Hepatocyte (in vitro differentiated cells): ENCODE measurements at regions not wholly inside any gene's neighbourhood (a gene's known extent, or its start where the extent isn't known, plus 50 kb on each side); places are given as distances from the start of the nearest gene placed in this dataset.

ENCODE experiments used
- DNase-seq: peaks from one replicate; pipeline ENCODE4 v3.0.0-alpha.2; 2016; ENCODE audit warnings: low spot score
- H2AFZ ChIP-seq: fragments of 200-600 bp; sonication (generic); 2 replicates; pipeline ENCODE4 v1.6.0; 2016; ENCODE audit warnings: antibody characterized with exemption, mild to moderate bottlenecking
- H3K27ac ChIP-seq: fragments of 200-600 bp; sonication (generic); 2 replicates; pipeline ENCODE4 v1.5.1; 2016; ENCODE audit warnings: mild to moderate bottlenecking
- H3K27me3 ChIP-seq: fragments of 200-600 bp; sonication (generic); 2 replicates; pipeline ENCODE4 v1.6.1; 2016
- H3K36me3 ChIP-seq: fragments of 200-600 bp; sonication (generic); replicated peaks from 2 replicates; pipeline ENCODE4 v1.5.1; 2016; ENCODE audit warnings: low read depth; ENCODE audit not compliant: insufficient read depth
- H3K4me1 ChIP-seq: fragments of 200-600 bp; sonication (generic); 2 replicates; pipeline ENCODE4 v1.5.1; 2016; ENCODE audit warnings: mild to moderate bottlenecking, moderate library complexity; ENCODE audit not compliant: insufficient read depth
- H3K4me2 ChIP-seq: fragments of 200-600 bp; sonication (generic); 2 replicates; pipeline ENCODE4 v1.6.0; 2016
- H3K4me3 ChIP-seq: fragments of 200-600 bp; sonication (generic); 2 replicates; pipeline ENCODE4 v1.5.1; 2016; ENCODE audit warnings: mild to moderate bottlenecking
- H3K79me2 ChIP-seq: fragments of 200-600 bp; sonication (generic); 2 replicates; pipeline ENCODE4 v1.6.0; 2017; ENCODE audit warnings: mild to moderate bottlenecking
- H3K9me2 ChIP-seq: fragments of 200-600 bp; sonication (generic); replicated peaks from 2 replicates; pipeline ENCODE4 v1.6.0; 2017; ENCODE audit warnings: mild to moderate bottlenecking; ENCODE audit not compliant: insufficient read depth
- H3K9me3 ChIP-seq: fragments of 200-600 bp; sonication (generic); 2 replicates; pipeline ENCODE4 v1.5.1; 2016; ENCODE audit warnings: low read depth, mild to moderate bottlenecking
- H4K20me1 ChIP-seq: fragments of 200-600 bp; sonication (generic); 2 replicates; pipeline ENCODE4 v1.6.0; 2016; ENCODE audit warnings: mild to moderate bottlenecking; ENCODE audit not compliant: insufficient read depth, poor library complexity, severe bottlenecking
- CTCF ChIP-seq: fragments of 200-600 bp; sonication (generic); IDR thresholded peaks from 2 replicates; pipeline ENCODE4 v1.5.1; 2016; ENCODE audit warnings: antibody characterized with exemption, mild to moderate bottlenecking; ENCODE audit not compliant: poor library complexity
- EZH2 ChIP-seq: fragments of 200-600 bp; sonication (generic); IDR thresholded peaks from 2 replicates; pipeline ENCODE4 v1.6.1; 2016; ENCODE audit warnings: antibody characterized with exemption, mild to moderate bottlenecking, borderline replicate concordance
- EZH2phosphoT487 ChIP-seq: fragments of 200-600 bp; sonication (generic); IDR thresholded peaks from one replicate; pipeline ENCODE4 v1.6.1; 2018; ENCODE audit warnings: antibody characterized with exemption, mild to moderate bottlenecking, low read depth, moderate library complexity; ENCODE audit not compliant: unreplicated experiment, severe bottlenecking
- WGBS: methylation state at CpG from one replicate; pipeline ENCODE4 v1.1.6; 2016; ENCODE audit warnings: low lambda C conversion rate; ENCODE audit errors: missing lambda C conversion rate; 5-methylcytosine and 5-hydroxymethylcytosine counted together

GRCh38 chr6:74942130-74942529 lies 263.7 kb downstream of the COL12A1 start:
- H4K20me1 ChIP-seq: no peaks in the 10 kb centered on the region
- no peaks in the 10 kb centered on the region for H3K9me3 ChIP-seq
- no peaks in the 10 kb centered on the region for H3K9me2 ChIP-seq
- H3K36me3 ChIP-seq: no peaks in the 10 kb centered on the region
- TF ChIP-seq CTCF (no peak), EZH2 (no peak)
- no peak for DNase-seq
- no peak overlapping the region for H3K4me3 ChIP-seq
- no peak overlapping the region for H3K4me2 ChIP-seq
- H3K27me3 ChIP-seq: no peaks in the 10 kb centered on the region
- H3K27ac ChIP-seq: no peak overlapping the region
- H3K79me2 ChIP-seq: no peaks in the 10 kb centered on the region
- 67% methylated on average over 3 of the region's 3 CpGs for WGBS
- no peak overlapping the region for H2AFZ ChIP-seq
- no peaks in the 10 kb centered on the region for H3K4me1 ChIP-seq

- WGBS: 58% methylated on average over 1 of the region's 1 CpG
- Histone ChIP-seq H3K4me3 (no peak overlapping the region), H3K27me3 (no peaks in the 10 kb centered on the region), H3K79me2 (no peaks in the 10 kb centered on the region), H3K27ac (no peak overlapping the region), H2AFZ (no peak overlapping the region), H3K9me2 (no peaks in the 10 kb centered on the region), H4K20me1 (no peaks in the 10 kb centered on the region), H3K36me3 (no peaks in the 10 kb centered on the region), H3K9me3 (no peaks in the 10 kb centered on the region), H3K4me1 (no peaks in the 10 kb centered on the region), H3K4me2 (no peak overlapping the region)
- no peak for DNase-seq
- no peak for TF ChIP-seq CTCF
- no peak for TF ChIP-seq EZH2phosphoT487
- no peak for TF ChIP-seq EZH2
Measured at GRCh38 chr6:74941424-74941823, 264.4 kb downstream of the COL12A1 start.

- Histone ChIP-seq H3K9me3 (no peaks in the 10 kb centered on the region), H3K27me3 (no peaks in the 10 kb centered on the region), H3K27ac (no peak overlapping the region), H3K4me2 (no peak overlapping the region), H2AFZ (no peak overlapping the region), H4K20me1 (no peaks in the 10 kb centered on the region), H3K4me3 (no peak overlapping the region), H3K79me2 (no peaks in the 10 kb centered on the region), H3K9me2 (no peaks in the 10 kb centered on the region), H3K36me3 (no peaks in the 10 kb centered on the region), H3K4me1 (no peaks in the 10 kb centered on the region)
- no peak for TF ChIP-seq CTCF
- TF ChIP-seq EZH2: no peak
- TF ChIP-seq EZH2phosphoT487: no peak
- 75% methylated on average over 4 of the region's 4 CpGs for WGBS
- no peak for DNase-seq
Measured at GRCh38 chr6:74939721-74940620, 265.9 kb downstream of the COL12A1 start.
